GM18873 (cell line): ENCODE measurements at regions not wholly inside any gene's neighbourhood (a gene's known extent, or its start where the extent isn't known, plus 50 kb on each side); places are given as distances from the start of the nearest gene placed in this dataset.
"Not testable (repeated sequence)": the region's sequence is repeated elsewhere in the genome, so short reads cannot be mapped to it uniquely, and the experiment has no call there.

ENCODE experiments used
- ATAC-seq: cut with Tn5 transposase; IDR thresholded peaks from one replicate; pipeline ENCODE4 v1.9.1; 2021; ENCODE audit warnings: mild to moderate bottlenecking, moderate library complexity, moderate number of reproducible peaks; ENCODE audit not compliant: unreplicated experiment, low FRiP score

- ATAC-seq = no peak
Observed at GRCh38 chr12:46477541-46477940, 105.0 kb upstream of the SLC38A2 start.

GRCh38 chr12:46475972-46476645, 103.5 kb upstream of the SLC38A2 start:
- no peak for ATAC-seq

DNA sequence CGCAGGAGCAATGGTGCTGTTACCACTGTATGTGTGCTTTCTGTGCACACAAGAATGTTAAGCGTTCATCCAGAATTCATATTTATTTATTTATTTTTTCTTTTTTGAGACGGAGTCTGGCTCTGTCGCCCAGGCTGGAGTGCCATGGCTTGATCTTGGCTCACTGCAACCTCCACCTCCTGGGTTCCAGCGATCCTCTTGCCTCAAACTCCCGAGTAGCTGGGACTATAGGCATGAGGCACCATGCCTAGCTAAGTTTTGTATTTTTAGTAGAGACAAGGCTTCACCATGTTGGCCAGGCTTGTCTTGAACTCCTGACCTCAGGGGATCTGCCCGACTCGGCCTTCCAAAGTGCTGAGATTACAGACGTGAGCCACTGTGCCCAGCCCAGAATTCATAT, 101.8 kb upstream of the SLC38A2 start:
- ATAC-seq = not testable (repeated sequence)

DNA sequence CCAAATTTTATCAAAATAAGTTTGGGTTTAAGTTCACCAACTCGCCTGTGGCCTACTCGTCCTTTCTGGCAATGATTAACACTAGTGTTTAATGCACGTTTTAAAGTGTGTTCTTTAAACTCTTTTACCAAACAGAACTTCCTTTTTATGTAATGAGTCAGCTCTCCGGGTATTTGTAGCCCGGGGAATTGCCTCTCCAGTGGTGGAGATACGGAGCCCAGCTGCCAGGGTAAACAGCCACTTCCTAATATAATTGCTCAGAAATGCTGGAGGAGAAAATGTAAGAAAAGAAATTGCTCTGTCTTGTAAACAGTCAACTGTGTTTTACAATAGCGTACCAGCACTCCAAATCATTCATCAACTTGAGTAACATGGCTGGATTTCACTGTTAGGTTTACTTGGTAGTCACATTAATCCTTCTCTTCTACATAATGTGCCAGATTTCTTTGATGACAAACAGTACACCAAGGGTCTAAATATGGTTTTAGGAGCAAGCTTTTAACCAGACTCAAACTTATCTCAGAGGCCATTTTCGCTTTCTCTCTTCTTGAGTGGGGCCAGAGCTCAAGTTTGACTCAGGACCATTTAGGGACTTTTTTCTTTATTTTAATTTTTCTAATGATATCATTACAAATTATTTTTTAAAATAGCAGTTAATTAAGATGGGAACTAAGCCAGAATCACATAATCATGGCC, 101.2 kb upstream of the SLC38A2 start:
- peak; percentile 80 for ATAC-seq

DNA sequence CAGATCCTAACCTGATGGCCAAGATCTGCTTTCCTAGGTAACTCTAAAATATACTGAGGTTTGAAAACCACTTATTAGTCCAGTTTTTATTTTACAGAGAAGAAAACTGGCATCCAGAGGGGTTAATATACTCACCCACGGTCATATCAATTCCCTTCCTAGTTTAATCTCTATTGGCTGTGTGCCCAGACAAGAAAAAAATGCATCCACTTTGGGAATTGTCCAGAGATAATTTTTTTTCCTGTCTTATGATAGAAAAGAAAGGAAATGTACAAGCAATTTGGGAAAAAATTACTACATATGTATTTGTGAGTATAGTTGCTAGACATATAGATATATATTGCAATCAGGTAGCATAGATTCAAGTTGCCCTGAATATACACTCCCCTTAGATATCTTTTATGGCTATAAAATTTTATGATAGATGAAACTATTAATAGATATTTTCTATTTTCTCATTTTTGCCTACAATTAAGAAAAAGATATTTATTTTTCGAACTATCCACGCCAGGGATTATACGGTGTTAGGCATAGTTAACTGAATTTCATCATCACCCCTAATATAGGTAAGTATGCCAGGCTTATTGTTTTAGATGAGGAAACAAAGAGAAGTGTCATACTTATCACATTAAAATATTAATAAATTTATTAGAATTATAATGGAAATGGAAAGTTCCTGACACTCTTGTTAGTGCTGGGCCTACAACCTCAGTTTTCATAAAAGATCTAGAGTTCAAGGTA, 100.5 kb upstream of the SLC38A2 start:
- peak; percentile 3 for ATAC-seq

- ATAC-seq = no peak
Observed at GRCh38 chr12:46472144-46472705, 99.7 kb upstream of the SLC38A2 start.

- ATAC-seq = no peak
Observed at GRCh38 chr12:46471404-46471803, 98.8 kb upstream of the SLC38A2 start.

- ATAC-seq = no peak
Observed at GRCh38 chr12:46470975-46471374, 98.4 kb upstream of the SLC38A2 start.

GRCh38 chr12:46470036-46470627, 97.6 kb upstream of the SLC38A2 start:
- no peak for ATAC-seq

DNA sequence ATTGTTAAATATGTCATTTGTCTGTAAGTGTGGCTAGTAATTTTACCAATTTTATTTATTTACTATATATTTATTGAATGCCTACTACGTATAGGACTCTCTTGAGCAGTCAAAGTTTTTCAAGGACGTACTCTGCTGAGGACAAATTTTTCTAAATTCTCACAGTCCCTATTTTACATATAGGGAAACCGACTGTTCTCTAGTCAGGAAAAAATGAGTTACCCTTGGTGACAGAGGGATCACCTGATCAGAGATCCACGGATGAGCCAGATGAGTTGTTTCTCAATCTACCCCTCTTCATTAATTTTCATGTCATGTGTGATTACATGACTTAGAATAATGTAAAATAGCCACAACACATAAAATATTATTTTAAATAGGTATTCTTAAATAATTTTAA, 96.2 kb upstream of the SLC38A2 start:
- no peak for ATAC-seq

DNA sequence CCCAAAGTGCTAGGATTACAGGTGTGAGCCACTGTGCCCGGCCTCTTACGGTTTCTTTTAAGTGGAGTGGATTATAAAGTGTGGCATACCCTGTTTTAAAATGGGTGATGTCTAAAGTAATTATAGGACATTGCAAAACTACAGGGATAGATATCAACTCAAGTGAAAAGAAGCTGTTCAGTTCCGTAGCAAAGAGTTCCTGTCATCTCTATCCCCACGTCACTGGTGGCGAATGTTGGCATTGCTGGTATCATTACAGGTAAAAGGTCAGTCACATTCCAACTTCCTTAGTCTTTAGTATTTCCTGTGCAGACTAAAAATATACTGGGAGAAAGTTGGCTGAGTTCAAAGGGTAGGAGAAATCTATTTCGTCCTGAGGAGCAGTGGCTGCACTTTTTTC, 95.6 kb upstream of the SLC38A2 start:
- no peak for ATAC-seq

DNA sequence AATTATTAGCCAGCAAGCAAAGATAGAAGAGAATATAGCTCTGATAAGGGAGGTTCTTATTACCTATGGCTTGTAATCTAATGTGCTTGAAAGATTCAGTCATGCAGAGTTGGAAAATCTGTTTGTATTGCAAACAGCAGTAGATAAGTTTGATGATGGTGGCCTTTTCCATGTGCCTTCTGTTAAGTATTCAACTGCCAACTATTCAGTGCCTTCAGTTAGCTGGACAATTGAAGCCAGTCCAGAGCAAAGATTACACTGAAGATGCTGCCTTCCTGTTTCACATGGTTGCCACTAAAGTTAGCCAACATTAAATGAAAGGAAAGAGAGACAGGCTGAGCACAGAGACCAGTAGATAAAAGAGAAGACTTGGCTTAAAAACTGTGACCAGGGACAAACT, 92.7 kb upstream of the SLC38A2 start:
- ATAC-seq = no peak

GRCh38 chr12:46464863-46465262, 92.3 kb upstream of the SLC38A2 start:
- ATAC-seq = no peak

GRCh38 chr12:46462641-46463355, 90.2 kb upstream of the SLC38A2 start:
- no peak for ATAC-seq

GRCh38 chr12:46461907-46462640, 89.5 kb upstream of the SLC38A2 start:
- ATAC-seq = no peak

- ATAC-seq = no peak
Observed at GRCh38 chr12:46461459-46461858, 88.9 kb upstream of the SLC38A2 start.

DNA sequence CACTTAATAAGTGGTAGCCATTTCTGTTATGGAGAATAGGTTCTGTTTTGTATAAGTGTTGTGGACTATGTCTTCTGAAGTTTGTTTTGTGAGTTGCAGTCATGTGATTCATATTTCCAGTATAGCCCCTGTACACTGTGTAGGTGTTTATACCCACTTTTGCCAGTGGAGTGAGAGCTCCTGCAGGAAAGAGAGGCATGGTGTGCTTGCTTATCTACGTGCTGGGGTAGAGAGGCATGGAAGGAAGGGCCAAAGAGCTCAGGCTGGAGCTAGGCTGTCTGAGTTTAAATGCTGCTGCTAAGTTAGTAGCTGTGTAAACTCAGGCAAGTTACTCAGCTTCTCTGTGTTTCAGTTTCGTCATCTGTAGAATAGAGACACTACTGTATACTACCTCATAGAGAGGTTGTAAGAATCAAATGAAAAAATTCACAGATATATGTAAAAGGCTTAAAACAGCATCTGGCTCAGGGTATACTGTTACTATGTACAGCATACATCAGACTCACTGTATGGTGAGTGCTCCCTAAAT, 88.2 kb upstream of the SLC38A2 start:
- no peak for ATAC-seq

DNA sequence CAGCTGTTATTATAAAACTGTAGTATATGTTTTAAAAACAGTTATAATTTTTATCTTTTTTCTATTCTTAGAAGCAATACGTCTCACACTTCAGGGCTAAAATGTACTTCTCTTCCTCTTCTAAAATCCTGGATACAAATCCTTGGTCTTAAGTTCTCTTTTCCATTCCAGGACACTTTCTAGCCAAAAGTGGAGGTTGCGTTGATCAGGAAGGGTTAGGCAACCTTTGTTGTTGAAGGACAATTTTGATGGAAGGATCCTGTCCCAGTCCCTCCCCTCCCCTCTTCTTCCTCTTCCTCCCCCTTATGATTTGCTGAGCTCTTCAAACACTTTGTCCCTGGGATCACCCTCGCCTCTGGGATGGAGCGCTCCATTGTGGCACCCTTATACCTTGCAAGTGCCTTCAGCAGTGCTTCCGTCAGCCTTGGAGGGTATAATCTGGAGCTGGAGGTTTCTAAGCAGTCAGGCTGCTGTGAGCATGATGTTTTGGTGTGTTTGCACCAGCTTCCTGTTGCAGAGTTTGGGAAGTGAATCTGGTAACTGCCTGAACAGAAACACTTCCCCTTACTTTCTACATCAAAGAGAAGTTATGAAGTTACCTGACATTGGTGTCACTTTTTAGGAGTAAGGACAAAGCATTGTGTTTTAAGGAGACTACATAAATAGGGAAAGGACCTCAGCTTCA, 87.4 kb upstream of the SLC38A2 start:
- no peak for ATAC-seq

- ATAC-seq = no peak
Observed at GRCh38 chr12:46459111-46459510, 86.5 kb upstream of the SLC38A2 start.
